ENCODE measurements at regions not wholly inside any gene's neighbourhood (a gene's known extent, or its start where the extent isn't known, plus 50 kb on each side); places are given as distances from the start of the nearest gene placed in this dataset.

- TF ChIP-seq EP300 (IDR thresholded peaks at IDR 0.05; ENCODE audit: low read depth) (no peak), CTCF (IDR thresholded peaks at IDR 0.05) (no peak), POLR2A (IDR thresholded peaks at IDR 0.05) (no peak)
Measured at GRCh38 chr11:92848578-92848977, 120.9 kb upstream of the MTNR1B start.

Measured in transverse colon (tissue), 3 donors.